ENCODE measurements at regions not wholly inside any gene's neighbourhood (a gene's known extent, or its start where the extent isn't known, plus 50 kb on each side); places are given as distances from the start of the nearest gene placed in this dataset.
A peak's percentile ranks its signal among the peaks of the same experiment; 100 is the strongest.
"Not testable (repeated sequence)": the region's sequence is repeated elsewhere in the genome, so short reads cannot be mapped to it uniquely, and the experiment has no call there.

- H3K9me3 ChIP-seq (replicated peaks); H3K27me3 ChIP-seq (ENCODE audit: low read depth); DNase-seq; H3K27ac ChIP-seq (replicated peaks); H3K36me3 ChIP-seq; intact Hi-C loops (cut with micrococcal nuclease); H3K4me1 ChIP-seq; H3K4me3 ChIP-seq: not testable (repeated sequence)
Observed at GRCh38 chr5:177664737-177665136, 64.8 kb downstream of the B4GALT7 start.

DNA sequence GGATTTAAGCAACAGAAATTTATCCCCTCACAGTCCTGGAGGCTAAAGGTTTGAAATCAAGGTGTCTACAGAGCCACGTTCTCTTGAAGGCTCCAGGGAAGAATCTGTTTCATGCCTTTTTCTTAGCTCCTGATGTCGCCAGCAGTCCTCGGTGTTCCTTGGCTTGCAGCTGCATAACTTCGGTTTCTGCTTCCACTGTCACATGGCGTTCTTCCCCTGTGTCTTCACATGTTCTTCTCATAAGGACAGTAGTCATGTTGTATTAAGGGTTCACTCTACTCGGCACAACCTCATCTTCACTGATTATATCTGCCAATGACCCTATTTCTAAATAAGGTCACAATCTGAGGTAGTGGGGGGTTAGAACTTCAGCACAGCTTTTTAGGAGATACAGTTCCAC is 65.2 kb downstream of the B4GALT7 start:
- H3K27ac ChIP-seq (replicated peaks); H3K27me3 ChIP-seq (ENCODE audit: low read depth): not testable (repeated sequence)

DNA sequence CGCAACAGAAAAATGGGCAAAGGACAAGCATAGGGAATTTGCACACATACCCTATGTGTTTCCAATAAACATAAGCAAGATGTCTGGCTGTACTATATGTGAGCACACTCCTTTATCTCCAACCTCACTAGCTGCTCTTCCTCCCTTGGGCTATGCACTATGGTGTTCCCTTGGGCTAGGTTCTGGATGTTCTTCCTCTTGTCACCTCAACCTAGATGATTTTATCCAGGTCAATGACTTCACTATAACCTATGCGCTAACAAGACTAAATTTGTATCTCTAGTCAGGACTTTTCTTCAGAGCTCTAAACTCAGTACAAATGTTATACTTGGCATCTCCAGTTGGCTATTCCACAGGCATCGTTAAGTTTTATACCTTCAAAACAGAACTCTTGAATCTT is 66.0 kb downstream of the B4GALT7 start:
- H3K4me3 ChIP-seq; H3K4me1 ChIP-seq; H3K27ac ChIP-seq (replicated peaks); DNase-seq; H3K27me3 ChIP-seq (ENCODE audit: low read depth); H3K9me3 ChIP-seq (replicated peaks); intact Hi-C loops (cut with micrococcal nuclease); H3K36me3 ChIP-seq: not testable (repeated sequence)

More for the DNA sequence above, 65.2 kb downstream of the B4GALT7 start:
- DNase-seq; H3K4me3 ChIP-seq; H3K36me3 ChIP-seq; H3K4me1 ChIP-seq; intact Hi-C loops (cut with micrococcal nuclease); H3K9me3 ChIP-seq (replicated peaks): not testable (repeated sequence)

DNA sequence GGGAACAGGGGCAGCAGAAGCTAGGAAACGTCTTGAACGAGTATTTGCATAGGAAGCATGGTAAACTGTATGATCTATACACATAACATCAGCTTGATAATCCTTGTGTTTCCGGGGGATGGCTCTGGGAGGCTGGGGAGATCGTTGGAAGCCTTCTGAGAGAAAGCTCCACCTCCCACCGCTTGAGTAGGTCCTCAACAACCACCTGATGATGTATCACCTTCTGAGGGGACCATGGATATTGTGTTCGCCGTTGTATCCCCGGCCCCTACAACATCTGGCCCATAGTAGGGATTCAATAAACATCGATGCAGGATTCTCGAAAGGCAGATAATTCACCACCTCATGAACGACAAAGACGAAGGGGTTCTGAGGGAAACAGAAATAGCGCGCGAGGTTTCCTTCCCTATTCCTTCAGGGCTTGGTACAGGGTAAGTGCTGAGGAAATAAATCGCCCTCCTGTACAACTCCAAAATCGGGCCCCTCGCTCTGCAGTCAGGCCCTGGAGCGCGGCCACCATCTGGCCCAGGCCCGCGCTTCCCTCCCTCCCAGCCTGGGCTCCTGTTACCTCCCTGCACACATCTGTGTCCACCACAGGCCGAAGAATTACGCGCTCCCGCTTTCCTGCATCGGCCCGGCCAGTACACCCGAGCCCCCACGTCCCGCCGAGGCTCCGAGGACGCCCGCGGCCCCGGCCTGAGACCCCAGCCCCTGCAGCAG is 71.3 kb downstream of the B4GALT7 start:
- H3K9me3 ChIP-seq (replicated peaks); intact Hi-C loops (cut with micrococcal nuclease): not testable (repeated sequence)

GRCh38 chr5:177671755-177672690 is 72.1 kb downstream of the B4GALT7 start:
- H3K27ac ChIP-seq (replicated peaks), result peak overlapping the region; percentile 42

More for the DNA sequence above, 71.3 kb downstream of the B4GALT7 start:
- H3K4me1 ChIP-seq; H3K27ac ChIP-seq (replicated peaks); DNase-seq; H3K27me3 ChIP-seq (ENCODE audit: low read depth); H3K36me3 ChIP-seq: not testable (repeated sequence)
- H3K4me3 ChIP-seq, result peak overlapping the region; percentile 54

More at GRCh38 chr5:177671755-177672690, 72.1 kb downstream of the B4GALT7 start:
- intact Hi-C loops (cut with micrococcal nuclease); H3K9me3 ChIP-seq (replicated peaks); H3K27me3 ChIP-seq (ENCODE audit: low read depth); H3K36me3 ChIP-seq; H3K4me1 ChIP-seq: not testable (repeated sequence)
- peak overlapping the region; percentile 68 for H3K4me3 ChIP-seq
- peak; percentile 77 for DNase-seq
